ENCODE measurements at regions not wholly inside any gene's neighbourhood (a gene's known extent, or its start where the extent isn't known, plus 50 kb on each side); places are given as distances from the start of the nearest gene placed in this dataset.
A peak's percentile ranks its signal among the peaks of the same experiment; 100 is the strongest.

- 68 to 85% (median 77%) methylated on average over 1 of the region's 1 CpG for WGBS, 4 donors
- intact Hi-C loops (cut with DNase I) = no loop called here
- no peaks in the 10 kb centered on the region for H3K9me3 ChIP-seq (replicated peaks in 1 of 3)
- H3K36me3 ChIP-seq (replicated peaks in 1 of 2) = no peaks in the 10 kb centered on the region
- H3K27me3 ChIP-seq = no peaks in the 10 kb centered on the region
- TF ChIP-seq POLR2A (IDR thresholded peaks at IDR 0.05) (no peak), CTCF (IDR thresholded peaks at IDR 0.05) (no peak)
- no peaks in the 10 kb centered on the region for H3K4me1 ChIP-seq (replicated peaks in 1 of 2)
- no peak overlapping the region for H3K27ac ChIP-seq
- no peak overlapping the region for H3K4me3 ChIP-seq
- no peak for DNase-seq
Observed at GRCh38 chr7:12769444-12769843, 82.0 kb downstream of the ARL4A start.

- Histone ChIP-seq H3K36me3 (replicated peaks in 1 of 2) (no peaks in the 10 kb centered on the region), H3K27ac (no peak overlapping the region), H3K27me3 (no peaks in the 10 kb centered on the region), H3K4me3 (no peak overlapping the region), H3K4me1 (replicated peaks in 1 of 2) (no peaks in the 10 kb centered on the region), H3K9me3 (replicated peaks in 1 of 3) (no peaks in the 10 kb centered on the region)
- intact Hi-C loops (cut with DNase I) = no loop called here
- TF ChIP-seq CTCF (IDR thresholded peaks at IDR 0.05) (no peak), POLR2A (IDR thresholded peaks at IDR 0.05) (no peak)
- WGBS, 4 donors = 35 to 47% (median 36%) methylated on average over 3 of the region's 3 CpGs
- DNase-seq = peak in 6 of 7 donors; percentile 13 to 67 (median 31)
Observed at GRCh38 chr7:12770227-12770975, 83.0 kb downstream of the ARL4A start.

GRCh38 chr7:12771378-12771877, 84.0 kb downstream of the ARL4A start:
- intact Hi-C loops (cut with DNase I) = no loop called here
- WGBS, 4 donors = 4 to 7% (median 6%) methylated on average over 7 of the region's 7 CpGs
- H3K27ac ChIP-seq = peak overlapping the region in 1 of 5 donors; percentile 32
- no peaks in the 10 kb centered on the region for H3K36me3 ChIP-seq (replicated peaks in 1 of 2)
- no peaks in the 10 kb centered on the region for H3K4me1 ChIP-seq (replicated peaks in 1 of 2)
- H3K4me3 ChIP-seq = peak overlapping the region in 1 of 4 donors; percentile 5
- no peaks in the 10 kb centered on the region for H3K27me3 ChIP-seq
- DNase-seq = peak; percentile 26 to 75 (median 51)
- TF ChIP-seq POLR2A (IDR thresholded peaks at IDR 0.05) (no peak), CTCF (IDR thresholded peaks at IDR 0.05) (no peak)
- no peaks in the 10 kb centered on the region for H3K9me3 ChIP-seq (replicated peaks in 1 of 3)

GRCh38 chr7:12772768-12773167, 85.3 kb downstream of the ARL4A start:
- intact Hi-C loops (cut with DNase I) = no loop called here

More at GRCh38 chr7:12772768-12773167, 85.3 kb downstream of the ARL4A start:
- no peak for DNase-seq
- H3K36me3 ChIP-seq (replicated peaks in 1 of 2) = no peaks in the 10 kb centered on the region
- no peak for TF ChIP-seq CTCF (IDR thresholded peaks at IDR 0.05)
- TF ChIP-seq POLR2A (IDR thresholded peaks at IDR 0.05) = no peak
- no peak overlapping the region for H3K4me3 ChIP-seq
- H3K9me3 ChIP-seq (replicated peaks in 1 of 3) = no peaks in the 10 kb centered on the region
- H3K27ac ChIP-seq = no peak overlapping the region
- 92 to 96% (median 95%) methylated on average over 4 of the region's 4 CpGs for WGBS, 4 donors
- no peaks in the 10 kb centered on the region for H3K27me3 ChIP-seq
- no peaks in the 10 kb centered on the region for H3K4me1 ChIP-seq (replicated peaks in 1 of 2)
